IPS DF 4.7 (cell line): ENCODE measurements at regions not wholly inside any gene's neighbourhood (a gene's known extent, or its start where the extent isn't known, plus 50 kb on each side); places are given as distances from the start of the nearest gene placed in this dataset.
"Not testable (repeated sequence)": the region's sequence is repeated elsewhere in the genome, so short reads cannot be mapped to it uniquely, and the experiment has no call there.

Experiments used
- DNase-seq: peaks from one replicate; pipeline ENCODE4 v3.0.0-alpha.2; 2013; ENCODE audit warnings: low spot score; ENCODE audit errors: extremely low read depth

DNA sequence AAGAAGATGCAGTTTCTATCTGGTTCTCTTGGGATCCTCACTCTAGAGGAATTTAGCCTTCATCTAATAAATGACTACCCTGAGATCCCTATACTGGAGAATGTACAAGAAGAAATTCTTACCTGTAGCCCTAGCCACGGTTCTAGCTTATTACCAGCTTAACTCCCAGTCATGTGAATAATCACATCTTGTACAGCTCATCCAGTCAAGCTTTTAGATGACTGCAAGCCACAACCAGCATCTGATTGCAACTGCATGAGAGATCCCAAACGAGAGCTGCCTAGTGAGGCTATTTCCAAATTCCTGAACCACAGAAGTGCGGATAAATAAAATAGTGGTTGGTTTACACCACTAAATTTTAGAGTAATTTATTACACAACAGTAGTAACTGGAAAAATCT lies 196.0 kb upstream of the CPHXL start:
- DNase-seq: no peak

DNA sequence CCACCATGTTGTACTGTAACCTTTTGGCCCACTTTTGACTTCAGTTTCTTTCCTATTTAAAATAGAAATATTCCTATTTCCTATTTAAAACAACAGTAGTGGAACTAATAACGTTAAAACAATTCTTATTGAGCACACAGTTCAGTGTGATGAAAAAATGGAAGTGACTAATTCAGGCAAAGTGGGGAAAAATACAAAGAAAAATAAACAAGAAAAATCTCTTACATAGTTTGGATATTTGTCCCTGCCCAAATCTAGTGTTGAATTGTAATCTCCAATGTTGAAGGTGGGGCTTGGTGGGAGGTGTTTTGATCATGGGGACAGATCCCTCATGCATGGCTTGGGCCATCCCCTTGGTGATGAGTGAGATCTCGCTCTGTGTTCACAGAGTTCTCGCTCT lies 198.1 kb upstream of the CPHXL start:
- DNase-seq: no peak

DNA sequence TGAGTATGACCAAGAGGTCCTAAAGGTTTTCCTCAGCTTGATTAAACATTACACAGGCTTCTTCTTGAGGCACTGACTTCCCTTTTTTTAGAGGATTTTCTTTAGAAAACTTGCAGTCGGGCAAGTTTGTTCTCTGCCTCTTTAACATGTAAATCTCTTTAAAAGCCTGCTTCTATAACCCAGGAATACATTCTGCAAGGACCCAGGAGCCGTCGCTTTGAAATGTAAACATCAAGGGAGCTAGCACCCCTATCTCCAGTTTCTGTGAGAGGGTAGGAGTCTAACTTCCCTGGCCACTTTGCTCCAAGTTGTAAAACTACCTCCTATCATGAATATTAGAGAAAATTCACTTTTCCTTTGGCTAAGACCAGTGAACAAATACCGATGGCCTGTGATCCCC lies 201.5 kb upstream of the CPHXL start:
- no peak for DNase-seq

DNA sequence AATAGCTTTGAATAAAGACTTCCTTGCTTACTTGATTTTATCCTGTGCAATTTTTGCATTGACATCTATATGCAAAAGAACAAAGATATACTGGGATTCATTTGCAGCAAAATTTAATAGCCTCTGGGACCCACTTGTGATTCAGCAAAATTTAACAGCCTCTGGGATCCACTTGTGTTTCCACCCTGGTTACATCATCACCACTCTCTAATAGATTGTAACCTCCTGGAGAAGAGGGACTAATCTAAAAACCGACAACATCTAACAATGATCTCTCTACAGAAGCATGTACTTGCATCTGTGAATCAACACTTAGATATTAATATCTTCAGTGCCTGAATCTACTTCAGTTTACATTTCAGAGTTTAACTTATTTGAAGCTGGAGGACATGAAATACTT lies 202.0 kb upstream of the CPHXL start:
- no peak for DNase-seq

DNA sequence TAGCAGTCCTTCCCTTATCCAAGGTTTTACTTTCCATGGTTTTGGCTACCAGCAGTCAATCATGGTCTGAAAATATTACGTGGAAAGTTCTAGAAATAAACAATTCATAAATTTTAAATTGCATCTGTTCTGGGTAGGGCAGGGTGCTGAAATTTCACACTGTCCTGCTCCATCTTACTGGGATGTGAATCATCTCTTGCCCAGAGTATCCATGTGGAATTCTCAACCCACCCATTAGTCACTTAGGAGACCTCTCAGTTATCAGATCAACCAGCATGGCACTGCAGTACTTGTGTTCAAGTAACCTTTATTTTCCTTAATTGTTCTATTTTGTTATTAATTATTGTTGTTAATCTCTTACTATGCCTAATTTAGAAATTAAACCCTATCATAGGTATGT lies 202.8 kb upstream of the CPHXL start:
- DNase-seq: no peak

DNA sequence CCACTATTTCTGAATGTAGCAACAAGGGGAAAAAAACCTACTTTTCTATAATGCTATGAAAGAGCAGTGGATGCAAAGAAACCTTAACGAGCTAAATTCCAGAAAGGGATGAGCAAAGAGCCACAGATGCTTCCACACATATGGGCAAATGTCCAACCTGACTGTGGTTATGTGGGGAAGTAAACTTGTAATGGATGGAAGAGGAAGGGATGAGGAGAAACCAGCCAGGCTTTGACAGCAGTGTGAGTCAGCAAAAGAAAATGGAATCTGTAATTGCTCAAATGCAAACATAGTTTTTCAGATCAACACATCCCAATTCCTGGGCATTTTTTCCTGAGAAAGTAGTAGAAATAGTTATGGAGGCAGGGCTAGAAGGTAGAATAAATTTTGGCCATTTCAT lies 204.8 kb upstream of the CPHXL start:
- DNase-seq: no peak

DNA sequence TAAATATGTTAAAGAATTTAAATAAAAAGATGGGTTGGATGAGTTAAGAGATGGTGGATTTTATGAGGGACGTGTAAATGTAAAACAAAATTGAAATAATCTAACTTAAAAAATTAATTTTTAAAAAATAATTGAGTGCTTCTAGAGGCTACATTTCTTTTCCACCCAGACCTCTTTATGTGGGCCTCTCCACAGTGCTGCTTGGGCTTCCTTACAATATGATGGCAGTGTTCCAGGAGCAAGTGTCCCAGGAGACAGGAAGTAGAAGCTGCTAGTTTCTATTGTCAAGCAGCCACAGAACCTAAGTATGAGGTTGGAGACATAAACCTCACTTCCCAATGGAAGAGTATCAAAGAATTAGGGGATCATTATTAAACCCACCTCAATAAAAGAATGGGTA lies 205.7 kb upstream of the CPHXL start:
- DNase-seq: no peak

DNA sequence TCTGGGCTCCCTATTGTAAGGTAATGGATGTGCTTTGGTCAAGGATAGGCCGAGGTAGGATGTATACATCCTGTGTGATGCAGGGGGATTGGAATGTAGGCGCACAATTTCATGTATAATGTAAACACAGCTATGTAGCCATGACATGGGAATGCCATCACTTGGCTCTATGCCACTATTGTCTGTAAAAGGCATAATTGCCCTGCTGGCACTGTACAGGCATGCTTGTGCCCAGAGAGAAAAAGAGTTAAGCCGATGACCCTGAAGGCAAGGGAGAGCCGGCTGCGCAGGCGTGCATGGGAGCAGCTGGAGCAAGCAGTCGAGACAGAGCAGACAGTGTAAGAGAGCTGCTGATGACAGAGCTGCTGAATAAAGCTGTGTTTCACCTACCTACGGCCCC lies 212.5 kb upstream of the CPHXL start:
- no peak for DNase-seq

DNA sequence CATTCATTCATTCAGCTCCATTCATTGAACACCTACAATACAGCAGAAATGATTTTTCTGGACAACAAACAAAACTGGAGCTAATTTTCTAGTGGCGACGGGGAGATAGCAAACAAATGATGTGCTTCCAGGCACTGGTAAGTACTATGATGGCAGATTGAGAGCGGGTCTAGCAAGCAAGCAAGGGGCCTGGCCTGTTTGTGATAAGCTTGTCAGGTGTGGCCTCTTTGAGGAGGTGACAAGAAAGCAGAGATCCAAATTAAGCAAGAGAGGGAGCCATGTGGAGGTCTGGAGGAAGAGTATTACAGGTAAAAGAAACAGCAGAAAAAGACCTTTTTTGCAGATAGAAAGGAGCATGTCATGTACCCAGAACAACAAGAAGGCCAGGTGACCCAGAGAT lies 216.1 kb upstream of the CPHXL start:
- DNase-seq: no peak

DNA sequence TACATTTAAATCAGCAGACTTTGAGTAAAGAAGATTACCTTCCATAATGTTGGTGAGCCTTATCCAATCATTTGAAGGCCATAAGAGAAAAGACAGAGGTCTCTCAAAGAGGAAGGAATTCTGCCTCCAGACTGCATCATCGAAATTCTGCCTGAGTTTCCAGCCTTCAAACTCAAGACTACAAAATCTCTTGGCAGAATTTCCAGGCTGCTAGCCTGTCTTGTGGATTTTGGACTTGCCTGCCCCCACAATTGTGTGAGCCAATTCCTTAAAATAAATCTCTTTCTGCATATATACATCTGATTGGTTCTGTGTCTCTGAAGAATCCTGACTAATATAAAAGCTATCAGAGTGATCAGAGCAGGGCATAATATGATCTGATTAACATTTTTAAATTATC lies 216.6 kb upstream of the CPHXL start:
- no peak for DNase-seq

DNA sequence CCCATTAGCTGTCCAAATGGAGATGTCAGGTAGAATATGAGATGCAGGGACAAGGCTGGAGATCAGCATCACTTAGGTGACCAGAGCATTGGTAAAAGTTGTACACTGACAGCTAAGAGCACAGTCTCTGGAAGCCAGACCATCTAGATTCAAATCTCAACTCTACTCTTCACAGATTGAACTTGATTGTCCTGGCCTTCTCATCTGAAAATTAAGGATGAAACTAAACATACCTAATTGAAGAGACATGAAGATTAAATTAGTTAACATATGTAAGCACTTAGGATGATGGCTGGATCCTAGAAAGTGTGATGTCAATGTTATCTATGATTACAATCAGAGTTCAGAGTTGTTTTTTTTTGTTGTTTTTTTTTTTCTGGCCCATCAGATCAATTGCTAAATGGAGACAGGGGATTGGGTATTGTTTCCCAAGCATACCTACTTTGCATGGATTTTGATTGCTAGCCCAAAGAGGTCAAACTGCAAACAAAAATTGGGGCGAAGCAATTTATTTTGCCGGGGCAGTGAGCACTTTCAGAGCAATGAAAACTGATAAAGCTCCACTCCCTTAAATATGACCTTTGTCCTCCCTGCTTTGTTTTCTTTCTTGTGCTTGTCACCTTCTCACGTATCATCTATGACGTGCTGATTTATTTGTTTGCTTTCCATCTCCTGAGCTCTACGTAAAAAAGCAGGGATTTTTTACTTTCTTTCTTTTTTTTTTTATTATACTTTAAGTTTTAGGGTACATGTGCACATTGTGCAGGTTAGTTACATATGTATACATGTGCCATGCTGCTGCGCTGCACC lies 217.6 kb upstream of the CPHXL start:
- no peak for DNase-seq

DNA sequence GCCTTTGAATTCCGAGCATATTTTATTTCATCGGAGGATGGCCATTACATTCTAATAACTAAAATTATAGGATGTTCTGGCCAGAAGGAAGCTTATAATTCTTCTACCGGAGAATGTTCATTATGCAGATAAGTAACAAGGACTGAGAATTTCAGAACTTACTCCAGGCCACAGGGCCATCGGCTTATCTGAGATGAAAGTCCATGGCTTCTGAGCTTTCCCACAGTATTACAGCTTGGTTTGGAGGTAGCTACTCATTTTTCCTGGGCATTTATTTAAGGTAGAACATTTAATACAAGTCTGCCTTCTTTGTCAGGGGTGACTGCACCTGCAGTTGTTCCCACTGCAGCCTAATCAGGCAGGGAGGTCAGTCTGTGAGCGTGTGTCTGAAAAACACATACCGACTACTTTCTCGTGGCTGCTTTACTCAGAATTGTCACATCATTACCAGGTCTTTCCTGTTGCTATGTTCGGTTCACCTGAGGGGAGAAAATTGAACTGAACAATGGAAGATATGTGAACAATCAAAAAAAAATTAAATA lies 219.7 kb upstream of the CPHXL start:
- DNase-seq: no peak

DNA sequence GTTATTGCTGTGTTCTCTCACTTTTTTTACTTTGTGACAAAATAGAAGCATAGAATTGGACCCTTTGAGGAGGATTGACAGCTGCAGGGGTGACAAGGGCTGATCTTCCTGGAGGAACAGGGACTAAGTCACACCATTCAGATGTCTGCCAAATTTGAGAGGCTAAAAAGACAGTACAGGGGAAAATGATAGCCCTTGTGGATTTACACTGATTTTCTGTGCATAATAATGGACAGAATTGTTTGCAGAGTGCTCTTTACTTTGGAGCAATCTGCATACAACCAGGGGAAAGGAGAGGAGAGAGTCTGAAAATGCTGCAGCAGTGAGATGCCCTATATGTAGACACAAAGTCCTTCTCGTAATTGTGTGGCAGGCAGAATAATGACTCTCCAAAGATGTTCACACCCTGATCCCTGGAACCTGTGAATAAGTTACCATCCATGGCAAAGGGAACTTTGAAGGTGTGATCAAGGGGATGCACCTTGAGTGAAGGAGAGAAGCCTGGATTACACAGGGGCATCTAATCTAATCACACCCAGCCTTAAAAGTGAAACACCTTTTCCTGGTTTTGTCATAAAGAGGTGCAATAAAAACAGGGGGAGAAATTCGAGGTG lies 221.4 kb upstream of the CPHXL start:
- no peak for DNase-seq

DNA sequence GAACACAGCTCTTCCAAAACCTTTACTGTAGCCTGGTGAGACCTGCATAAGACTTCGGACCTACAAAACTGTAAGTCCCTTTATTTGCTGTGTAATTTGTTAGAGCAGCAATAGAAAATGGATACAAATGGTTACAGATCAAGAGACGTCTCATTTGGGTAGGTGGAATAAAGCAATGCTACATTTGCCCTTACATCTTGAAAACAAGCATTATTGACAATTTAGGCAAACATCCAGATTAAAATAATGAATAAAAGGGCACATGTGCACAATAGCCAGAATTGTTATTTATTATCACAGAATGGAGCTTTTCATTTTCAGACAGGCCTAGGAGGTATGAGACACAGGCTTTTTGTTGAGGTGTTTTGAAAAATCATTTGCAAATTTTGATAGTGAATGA lies 222.2 kb upstream of the CPHXL start:
- no peak for DNase-seq

DNA sequence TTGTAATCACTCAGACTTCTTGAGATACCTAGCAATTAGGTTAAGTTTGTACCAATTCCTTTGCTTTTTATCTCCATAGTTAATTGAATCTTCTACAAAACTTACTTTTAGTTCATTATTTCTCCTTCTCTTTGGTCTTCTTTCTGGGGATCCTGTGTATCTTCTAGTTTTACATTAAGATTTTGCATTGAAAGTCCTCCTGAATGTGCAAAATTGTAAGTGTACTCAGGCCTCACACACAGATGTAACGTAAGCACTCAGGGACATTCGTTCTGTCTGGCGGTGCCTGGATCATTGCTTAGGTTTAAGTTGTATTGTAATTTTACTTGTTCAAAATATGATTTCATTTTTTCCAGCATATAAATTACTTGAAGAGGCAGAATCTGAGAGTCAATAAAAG lies 222.6 kb upstream of the CPHXL start:
- no peak for DNase-seq

DNA sequence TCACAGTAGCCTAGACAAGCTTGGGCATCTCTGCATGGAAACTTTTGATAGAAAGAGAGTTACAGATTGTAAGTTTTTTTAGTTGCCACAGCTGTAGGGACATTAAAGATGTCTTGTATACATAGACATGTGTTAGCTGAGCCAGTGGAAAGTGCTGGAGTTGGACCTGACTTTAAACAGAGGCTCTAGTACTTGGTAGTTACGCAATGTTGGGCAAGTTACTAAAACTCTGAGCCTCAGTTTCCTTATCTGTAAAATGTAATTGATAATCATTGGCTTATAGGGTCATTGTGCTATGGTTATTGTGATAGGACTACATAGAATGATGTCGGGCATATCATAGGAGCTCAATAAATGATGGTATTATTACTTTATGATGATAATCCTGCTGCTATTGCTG lies 225.8 kb upstream of the CPHXL start:
- no peak for DNase-seq

DNA sequence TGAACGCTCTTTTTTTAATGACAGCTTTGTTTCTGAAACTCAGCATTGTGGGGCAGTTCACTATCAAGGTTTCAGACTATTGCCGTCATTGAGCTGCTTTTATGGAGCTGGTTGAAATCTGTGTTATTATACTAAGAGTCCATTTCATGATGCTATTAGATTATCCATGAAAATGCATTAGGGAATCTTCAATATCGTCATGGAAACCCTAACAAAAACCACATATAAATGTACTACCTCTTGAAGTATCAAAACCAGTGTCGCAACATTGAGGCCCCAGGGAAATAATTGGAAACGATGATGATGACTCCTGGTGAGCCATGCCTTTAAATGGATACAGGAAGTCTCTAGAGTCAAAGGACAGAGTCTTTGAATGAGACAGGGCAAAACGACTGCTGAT lies 231.6 kb upstream of the CPHXL start:
- DNase-seq: no peak

DNA sequence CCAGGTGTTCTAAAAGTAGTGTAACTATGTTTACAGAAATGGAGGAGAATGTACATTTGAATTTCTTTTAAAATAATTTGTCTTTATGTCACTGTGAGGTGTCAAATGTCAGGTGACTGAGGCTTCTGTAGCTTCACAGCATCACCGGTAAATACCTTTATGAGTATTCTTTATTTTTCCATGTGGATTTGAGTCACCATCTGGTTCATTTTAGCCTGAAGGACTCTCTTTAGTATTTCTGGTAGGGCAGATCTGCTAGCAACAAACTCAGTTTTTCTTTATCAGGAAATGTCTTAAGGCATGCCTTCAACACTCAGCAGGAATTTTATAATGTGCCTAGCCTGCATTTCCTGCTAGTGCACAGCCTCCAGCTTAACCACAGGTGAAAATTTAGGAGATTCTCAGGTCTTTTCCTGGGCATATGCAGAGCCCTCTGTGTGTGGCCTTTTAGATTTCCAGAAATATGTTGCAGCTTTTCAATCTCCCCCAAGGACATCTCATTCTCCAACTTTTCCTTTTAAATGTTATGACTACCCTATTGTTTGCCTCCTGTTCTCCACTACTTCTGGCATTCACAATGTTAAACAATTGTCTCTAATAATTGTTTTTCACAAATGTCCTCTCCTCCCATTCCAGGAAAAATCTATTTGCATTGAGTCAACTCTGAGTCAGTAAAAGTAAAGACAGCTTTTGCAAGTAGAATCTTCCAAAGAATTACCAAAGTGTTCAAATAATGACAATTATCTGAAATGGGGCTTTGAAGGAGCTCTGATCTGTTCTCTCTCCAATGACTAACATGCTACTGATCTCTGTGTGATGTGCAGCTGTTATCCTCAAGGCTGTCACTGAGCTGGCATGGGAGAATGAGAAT lies 239.4 kb upstream of the CPHXL start:
- no peak for DNase-seq

DNA sequence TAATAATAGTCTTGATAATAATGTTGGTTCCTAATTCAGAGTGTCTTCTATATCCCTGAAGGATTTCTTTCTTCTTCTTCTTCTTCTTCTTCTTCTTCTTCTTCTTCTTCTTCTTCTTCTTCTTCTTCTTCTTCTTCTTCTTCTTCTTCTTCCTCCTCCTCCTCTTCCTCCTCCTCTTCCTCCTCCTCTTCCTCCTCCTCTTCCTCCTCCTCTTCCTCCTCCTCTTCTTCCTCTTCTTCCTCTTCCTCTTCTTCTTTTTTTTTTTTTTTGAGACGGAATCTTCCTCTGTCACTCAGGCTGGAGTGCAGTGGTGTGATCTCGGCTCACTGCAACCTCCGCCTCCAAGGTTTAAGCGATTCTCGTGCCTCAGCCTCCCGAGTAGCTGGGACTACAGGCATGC lies 242.8 kb upstream of the CPHXL start:
- not testable (repeated sequence) for DNase-seq

DNA sequence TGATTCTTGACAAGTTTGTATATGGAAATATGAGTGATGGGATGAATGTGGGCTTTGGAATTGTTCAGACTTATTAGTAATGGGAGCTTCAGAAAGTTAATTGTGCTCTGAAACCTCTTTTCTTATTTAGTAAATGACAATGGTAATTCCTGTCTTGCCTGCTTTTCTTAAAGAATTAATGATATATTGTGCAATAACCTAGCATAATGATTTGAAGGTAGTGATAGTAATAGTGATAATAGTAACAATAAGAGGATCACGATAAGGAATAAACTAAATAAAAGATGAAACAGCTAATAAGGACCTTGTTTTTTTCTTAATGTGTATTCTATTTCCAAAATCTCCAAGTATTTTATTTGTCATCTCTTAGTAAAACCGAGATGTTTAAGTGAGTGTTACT lies 245.0 kb upstream of the CPHXL start:
- no peak for DNase-seq

DNA sequence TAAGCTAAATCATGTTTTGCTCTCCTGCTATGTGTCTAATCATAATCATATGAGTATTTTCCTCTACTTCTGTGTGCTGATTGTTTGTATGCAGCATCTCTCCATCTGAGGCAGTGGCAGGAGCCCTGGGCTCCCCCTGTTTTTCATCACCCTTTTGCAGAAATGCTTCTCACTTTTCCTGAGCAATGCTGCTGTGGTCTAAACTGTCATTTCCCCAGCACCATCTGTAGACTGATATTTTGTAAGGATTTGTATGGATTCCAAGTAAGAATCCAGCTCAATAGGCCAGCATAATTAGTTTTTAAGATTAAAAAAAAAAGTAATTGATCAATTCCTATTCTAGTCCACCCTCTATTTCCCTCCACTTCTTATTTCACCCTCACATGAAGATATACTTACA lies 257.0 kb upstream of the CPHXL start:
- no peak for DNase-seq

DNA sequence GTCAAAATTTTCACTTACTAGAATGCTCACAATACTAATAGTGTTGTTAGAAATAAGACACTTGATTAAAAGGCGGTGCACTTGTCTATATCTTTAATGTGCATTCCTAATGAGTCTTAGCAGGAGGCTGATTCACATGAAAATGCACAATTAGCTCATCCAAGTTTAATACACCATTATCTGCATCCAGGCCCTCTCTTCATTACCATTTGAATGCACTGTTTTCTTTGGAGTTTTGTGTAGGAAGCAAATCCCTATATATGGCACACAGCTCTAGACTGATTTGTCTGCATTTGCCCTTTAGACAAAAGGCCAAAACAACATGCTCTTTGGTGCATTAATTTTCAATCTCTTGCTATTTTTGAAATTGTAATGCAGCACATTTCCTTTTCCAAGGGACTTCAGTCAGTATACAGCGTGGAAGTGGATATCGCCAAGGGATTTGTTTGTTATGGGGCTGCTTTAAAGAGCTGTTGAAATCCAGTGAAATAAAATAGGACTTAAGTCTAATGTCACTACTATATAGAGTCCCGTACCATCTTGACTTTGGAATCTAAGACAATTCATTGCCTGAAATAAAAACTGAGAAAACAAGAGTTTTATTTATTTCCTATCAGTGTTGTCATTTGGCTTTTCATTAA lies 257.6 kb upstream of the CPHXL start:
- no peak for DNase-seq
